GM23338 (cell line): ENCODE measurements at regions not wholly inside any gene's neighbourhood (a gene's known extent, or its start where the extent isn't known, plus 50 kb on each side); places are given as distances from the start of the nearest gene placed in this dataset.

Experiments used
- ATAC-seq: fragments of 200-7000 bp; cut with Tn5 transposase; 3 replicates; pipeline ENCODE4 v1.9.1; 2020
- DNase-seq: peaks from one replicate; pipeline ENCODE4 v3.0.0-alpha.2; 2015; ENCODE audit warnings: low spot score
- H2AFZ ChIP-seq: fragments of 200-600 bp; sonication (generic); 2 replicates; pipeline ENCODE4 v1.8.0; 2016; ENCODE audit warnings: antibody characterized with exemption, mild to moderate bottlenecking, moderate library complexity
- H3F3A ChIP-seq: fragments of 200-600 bp; sonication (generic); replicated peaks from 2 replicates; pipeline ENCODE4 v1.8.0; 2017; ENCODE audit warnings: antibody characterized with exemption, mixed run types, low read depth
- H3K27ac ChIP-seq: fragments of 200-600 bp; sonication (generic); 2 replicates; pipeline ENCODE4 v1.6.1; 2016; ENCODE audit warnings: low read depth
- H3K27me3 ChIP-seq: fragments of 200-600 bp; sonication (generic); 2 replicates; pipeline ENCODE4 v1.8.0; 2016; ENCODE audit warnings: mild to moderate bottlenecking, mixed run types, moderate library complexity; ENCODE audit not compliant: insufficient read depth
- H3K36me3 ChIP-seq: fragments of 200-600 bp; sonication (generic); 2 replicates; pipeline ENCODE4 v1.8.0; 2016; ENCODE audit warnings: mild to moderate bottlenecking; ENCODE audit not compliant: insufficient read depth
- H3K4me1 ChIP-seq: fragments of 200-600 bp; sonication (generic); 2 replicates; pipeline ENCODE4 v1.8.0; 2016; ENCODE audit warnings: mild to moderate bottlenecking, moderate library complexity; ENCODE audit not compliant: insufficient read depth
- H3K4me2 ChIP-seq: fragments of 200-600 bp; sonication (generic); 2 replicates; pipeline ENCODE4 v1.7.1; 2017; ENCODE audit warnings: mixed run types
- H3K4me3 ChIP-seq: fragments of 200-600 bp; sonication (generic); 2 replicates; pipeline ENCODE4 v1.6.1; 2016; ENCODE audit warnings: mixed run types
- H3K79me2 ChIP-seq: fragments of 200-600 bp; sonication (generic); replicated peaks from 2 replicates; pipeline ENCODE4 v1.8.0; 2017; ENCODE audit warnings: mild to moderate bottlenecking; ENCODE audit not compliant: insufficient read depth
- H3K9me2 ChIP-seq: fragments of 200-600 bp; sonication (generic); 2 replicates; pipeline ENCODE4 v1.8.0; 2017; ENCODE audit not compliant: insufficient read depth
- H4K20me1 ChIP-seq: fragments of 200-600 bp; sonication (generic); replicated peaks from 2 replicates; pipeline ENCODE4 v1.8.0; 2017; ENCODE audit warnings: mild to moderate bottlenecking; ENCODE audit not compliant: insufficient read depth
- H3K27ac Mint-ChIP-seq: 2 replicates; pipeline ENCODE4 v1.8.0; 2020; ENCODE audit warnings: inconsistent platforms, mild to moderate bottlenecking, moderate library complexity, mixed read lengths
- H3K27me3 Mint-ChIP-seq: 3 replicates; pipeline ENCODE4 v1.8.0; 2022; ENCODE audit warnings: low read depth, mild to moderate bottlenecking, moderate library complexity, mixed read lengths, inconsistent platforms; ENCODE audit not compliant: insufficient read depth, poor library complexity
- H3K36me3 Mint-ChIP-seq: 3 replicates; pipeline ENCODE4 v1.8.0; 2021; ENCODE audit warnings: low read depth, mild to moderate bottlenecking, inconsistent platforms, moderate library complexity, mixed read lengths
- H3K4me1 Mint-ChIP-seq: 3 replicates; pipeline ENCODE4 v1.8.0; 2020; ENCODE audit warnings: mild to moderate bottlenecking, inconsistent platforms, mixed read lengths
- H3K4me3 Mint-ChIP-seq: 3 replicates; pipeline ENCODE4 v1.8.0; 2021; ENCODE audit warnings: moderate library complexity, mild to moderate bottlenecking, inconsistent platforms, mixed read lengths
- H3K9me3 Mint-ChIP-seq: 3 replicates; pipeline ENCODE4 v1.8.0; 2020; ENCODE audit warnings: moderate library complexity, mild to moderate bottlenecking, inconsistent platforms, mixed read lengths
- JUNB ChIP-seq: IDR thresholded peaks from one replicate; pipeline ENCODE4 v1.6.1; 2016; ENCODE audit warnings: antibody characterized with exemption; ENCODE audit not compliant: unreplicated experiment
- POLR2AphosphoS5 ChIP-seq: IDR thresholded peaks from 2 replicates; pipeline ENCODE4 v1.6.1; 2016; ENCODE audit warnings: antibody characterized with exemption, low read depth
- TF ChIP-seq, protein P1 (sequence below): fragments of 250-450 bp; sonication (Bioruptor Pico); IDR thresholded peaks from 2 replicates; pipeline ENCODE4 v1.5.0; 2020; ENCODE audit warnings: mild to moderate bottlenecking, moderate library complexity
- TF ChIP-seq, protein P2 (sequence below), 2 experiments: fragments of 200-600 bp in 1 of 2; sonication (generic) in 1 of 2; conservative IDR thresholded peaks; 2 replicates each; pipeline versions ENCODE4 v1.5.1 to v1.6.1; 2016 to 2017; ENCODE audit warnings: antibody characterized with exemption in 2 of 2, low read depth in 2 of 2, mild to moderate bottlenecking in 2 of 2, moderate library complexity in 1 of 2
- TF ChIP-seq, protein P3 (sequence below): IDR thresholded peaks from one replicate; pipeline ENCODE4 v1.6.1; 2018; ENCODE audit warnings: antibody characterized with exemption; ENCODE audit not compliant: unreplicated experiment

DNA sequence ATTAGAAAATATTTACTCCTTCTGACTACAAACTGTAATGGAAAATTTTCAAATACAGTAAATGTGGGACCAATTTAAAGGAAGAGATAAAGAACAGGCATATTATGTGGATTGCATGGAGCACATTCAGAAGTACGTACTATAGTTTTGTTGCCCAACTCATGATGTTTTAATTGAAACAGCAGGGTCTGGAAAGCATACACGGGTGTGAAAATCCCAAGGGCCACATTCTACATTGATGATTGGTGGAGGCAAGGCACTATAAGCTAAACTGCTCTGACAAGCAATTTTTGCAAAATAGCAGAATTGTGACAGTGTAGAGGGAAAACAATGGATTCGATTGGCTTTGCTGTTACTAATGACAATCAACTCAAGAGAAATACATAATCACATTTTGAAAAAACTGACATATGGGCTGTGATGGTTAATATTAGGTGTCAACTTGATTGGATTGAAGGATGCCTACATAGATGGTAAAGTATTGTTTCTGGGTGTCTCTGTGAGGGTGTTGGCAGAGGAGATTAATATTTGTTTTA lies 458.6 kb downstream of the PYDC2 start:
- H3K27ac Mint-ChIP-seq: 0 out of 2 replicates have a peak overlapping the region, but pooled peaks have one; percentile 7
- H3K27ac ChIP-seq: no peak overlapping the region
- H2AFZ ChIP-seq: no peak overlapping the region
- no peak overlapping the region for H3K4me2 ChIP-seq
- no peak overlapping the region for H3K4me3 Mint-ChIP-seq
- no peaks in the 10 kb centered on the region for H3K27me3 ChIP-seq
- peaks cover 2% of the 10 kb centered on the region; the same call in 2 of the 3 replicates for H3K9me3 Mint-ChIP-seq
- no peaks in the 10 kb centered on the region; the same call in 1 of the 2 replicates for H3K36me3 ChIP-seq
- peaks cover 22% of the 10 kb centered on the region for H3K4me1 Mint-ChIP-seq
- no peaks in the 10 kb centered on the region for H3K4me1 ChIP-seq
- no peak overlapping the region for H3K4me3 ChIP-seq
- H3K9me2 ChIP-seq: no peaks in the 10 kb centered on the region
- H3F3A ChIP-seq: no peaks in the 10 kb centered on the region
- DNase-seq (no peak), ATAC-seq (no peak)
- peaks cover 83% of the 10 kb centered on the region for H3K36me3 Mint-ChIP-seq
- peaks cover 1% of the 10 kb centered on the region for H3K27me3 Mint-ChIP-seq
- H3K79me2 ChIP-seq: peaks cover 39% of the 10 kb centered on the region
- no peak for TF ChIP-seq POLR2AphosphoS5
- TF ChIP-seq, protein P1, sequence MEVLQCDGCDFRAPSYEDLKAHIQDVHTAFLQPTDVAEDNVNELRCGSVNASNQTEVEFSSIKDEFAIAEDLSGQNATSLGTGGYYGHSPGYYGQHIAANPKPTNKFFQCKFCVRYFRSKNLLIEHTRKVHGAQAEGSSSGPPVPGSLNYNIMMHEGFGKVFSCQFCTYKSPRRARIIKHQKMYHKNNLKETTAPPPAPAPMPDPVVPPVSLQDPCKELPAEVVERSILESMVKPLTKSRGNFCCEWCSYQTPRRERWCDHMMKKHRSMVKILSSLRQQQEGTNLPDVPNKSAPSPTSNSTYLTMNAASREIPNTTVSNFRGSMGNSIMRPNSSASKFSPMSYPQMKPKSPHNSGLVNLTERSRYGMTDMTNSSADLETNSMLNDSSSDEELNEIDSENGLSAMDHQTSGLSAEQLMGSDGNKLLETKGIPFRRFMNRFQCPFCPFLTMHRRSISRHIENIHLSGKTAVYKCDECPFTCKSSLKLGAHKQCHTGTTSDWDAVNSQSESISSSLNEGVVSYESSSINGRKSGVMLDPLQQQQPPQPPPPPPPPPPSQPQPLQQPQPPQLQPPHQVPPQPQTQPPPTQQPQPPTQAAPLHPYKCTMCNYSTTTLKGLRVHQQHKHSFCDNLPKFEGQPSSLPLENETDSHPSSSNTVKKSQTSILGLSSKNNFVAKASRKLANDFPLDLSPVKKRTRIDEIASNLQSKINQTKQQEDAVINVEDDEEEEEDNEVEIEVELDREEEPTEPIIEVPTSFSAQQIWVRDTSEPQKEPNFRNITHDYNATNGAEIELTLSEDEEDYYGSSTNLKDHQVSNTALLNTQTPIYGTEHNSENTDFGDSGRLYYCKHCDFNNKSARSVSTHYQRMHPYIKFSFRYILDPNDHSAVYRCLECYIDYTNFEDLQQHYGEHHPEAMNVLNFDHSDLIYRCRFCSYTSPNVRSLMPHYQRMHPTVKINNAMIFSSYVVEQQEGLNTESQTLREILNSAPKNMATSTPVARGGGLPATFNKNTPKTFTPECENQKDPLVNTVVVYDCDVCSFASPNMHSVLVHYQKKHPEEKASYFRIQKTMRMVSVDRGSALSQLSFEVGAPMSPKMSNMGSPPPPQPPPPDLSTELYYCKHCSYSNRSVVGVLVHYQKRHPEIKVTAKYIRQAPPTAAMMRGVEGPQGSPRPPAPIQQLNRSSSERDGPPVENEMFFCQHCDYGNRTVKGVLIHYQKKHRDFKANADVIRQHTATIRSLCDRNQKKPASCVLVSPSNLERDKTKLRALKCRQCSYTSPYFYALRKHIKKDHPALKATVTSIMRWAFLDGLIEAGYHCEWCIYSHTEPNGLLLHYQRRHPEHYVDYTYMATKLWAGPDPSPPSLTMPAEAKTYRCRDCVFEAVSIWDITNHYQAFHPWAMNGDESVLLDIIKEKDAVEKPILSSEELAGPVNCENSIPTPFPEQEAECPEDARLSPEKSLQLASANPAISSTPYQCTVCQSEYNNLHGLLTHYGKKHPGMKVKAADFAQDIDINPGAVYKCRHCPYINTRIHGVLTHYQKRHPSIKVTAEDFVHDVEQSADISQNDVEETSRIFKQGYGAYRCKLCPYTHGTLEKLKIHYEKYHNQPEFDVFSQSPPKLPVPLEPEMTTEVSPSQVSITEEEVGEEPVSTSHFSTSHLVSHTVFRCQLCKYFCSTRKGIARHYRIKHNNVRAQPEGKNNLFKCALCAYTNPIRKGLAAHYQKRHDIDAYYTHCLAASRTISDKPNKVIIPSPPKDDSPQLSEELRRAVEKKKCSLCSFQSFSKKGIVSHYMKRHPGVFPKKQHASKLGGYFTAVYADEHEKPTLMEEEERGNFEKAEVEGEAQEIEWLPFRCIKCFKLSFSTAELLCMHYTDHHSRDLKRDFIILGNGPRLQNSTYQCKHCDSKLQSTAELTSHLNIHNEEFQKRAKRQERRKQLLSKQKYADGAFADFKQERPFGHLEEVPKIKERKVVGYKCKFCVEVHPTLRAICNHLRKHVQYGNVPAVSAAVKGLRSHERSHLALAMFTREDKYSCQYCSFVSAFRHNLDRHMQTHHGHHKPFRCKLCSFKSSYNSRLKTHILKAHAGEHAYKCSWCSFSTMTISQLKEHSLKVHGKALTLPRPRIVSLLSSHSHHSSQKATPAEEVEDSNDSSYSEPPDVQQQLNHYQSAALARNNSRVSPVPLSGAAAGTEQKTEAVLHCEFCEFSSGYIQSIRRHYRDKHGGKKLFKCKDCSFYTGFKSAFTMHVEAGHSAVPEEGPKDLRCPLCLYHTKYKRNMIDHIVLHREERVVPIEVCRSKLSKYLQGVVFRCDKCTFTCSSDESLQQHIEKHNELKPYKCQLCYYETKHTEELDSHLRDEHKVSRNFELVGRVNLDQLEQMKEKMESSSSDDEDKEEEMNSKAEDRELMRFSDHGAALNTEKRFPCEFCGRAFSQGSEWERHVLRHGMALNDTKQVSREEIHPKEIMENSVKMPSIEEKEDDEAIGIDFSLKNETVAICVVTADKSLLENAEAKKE (CRISPR knock-in tag): no peak
- TF ChIP-seq, protein P2, sequence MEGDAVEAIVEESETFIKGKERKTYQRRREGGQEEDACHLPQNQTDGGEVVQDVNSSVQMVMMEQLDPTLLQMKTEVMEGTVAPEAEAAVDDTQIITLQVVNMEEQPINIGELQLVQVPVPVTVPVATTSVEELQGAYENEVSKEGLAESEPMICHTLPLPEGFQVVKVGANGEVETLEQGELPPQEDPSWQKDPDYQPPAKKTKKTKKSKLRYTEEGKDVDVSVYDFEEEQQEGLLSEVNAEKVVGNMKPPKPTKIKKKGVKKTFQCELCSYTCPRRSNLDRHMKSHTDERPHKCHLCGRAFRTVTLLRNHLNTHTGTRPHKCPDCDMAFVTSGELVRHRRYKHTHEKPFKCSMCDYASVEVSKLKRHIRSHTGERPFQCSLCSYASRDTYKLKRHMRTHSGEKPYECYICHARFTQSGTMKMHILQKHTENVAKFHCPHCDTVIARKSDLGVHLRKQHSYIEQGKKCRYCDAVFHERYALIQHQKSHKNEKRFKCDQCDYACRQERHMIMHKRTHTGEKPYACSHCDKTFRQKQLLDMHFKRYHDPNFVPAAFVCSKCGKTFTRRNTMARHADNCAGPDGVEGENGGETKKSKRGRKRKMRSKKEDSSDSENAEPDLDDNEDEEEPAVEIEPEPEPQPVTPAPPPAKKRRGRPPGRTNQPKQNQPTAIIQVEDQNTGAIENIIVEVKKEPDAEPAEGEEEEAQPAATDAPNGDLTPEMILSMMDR (conservative IDR thresholded peaks at IDR 0.05; ENCODE audit: low read depth in 2 of 2): no peak
- TF ChIP-seq, protein P3, sequence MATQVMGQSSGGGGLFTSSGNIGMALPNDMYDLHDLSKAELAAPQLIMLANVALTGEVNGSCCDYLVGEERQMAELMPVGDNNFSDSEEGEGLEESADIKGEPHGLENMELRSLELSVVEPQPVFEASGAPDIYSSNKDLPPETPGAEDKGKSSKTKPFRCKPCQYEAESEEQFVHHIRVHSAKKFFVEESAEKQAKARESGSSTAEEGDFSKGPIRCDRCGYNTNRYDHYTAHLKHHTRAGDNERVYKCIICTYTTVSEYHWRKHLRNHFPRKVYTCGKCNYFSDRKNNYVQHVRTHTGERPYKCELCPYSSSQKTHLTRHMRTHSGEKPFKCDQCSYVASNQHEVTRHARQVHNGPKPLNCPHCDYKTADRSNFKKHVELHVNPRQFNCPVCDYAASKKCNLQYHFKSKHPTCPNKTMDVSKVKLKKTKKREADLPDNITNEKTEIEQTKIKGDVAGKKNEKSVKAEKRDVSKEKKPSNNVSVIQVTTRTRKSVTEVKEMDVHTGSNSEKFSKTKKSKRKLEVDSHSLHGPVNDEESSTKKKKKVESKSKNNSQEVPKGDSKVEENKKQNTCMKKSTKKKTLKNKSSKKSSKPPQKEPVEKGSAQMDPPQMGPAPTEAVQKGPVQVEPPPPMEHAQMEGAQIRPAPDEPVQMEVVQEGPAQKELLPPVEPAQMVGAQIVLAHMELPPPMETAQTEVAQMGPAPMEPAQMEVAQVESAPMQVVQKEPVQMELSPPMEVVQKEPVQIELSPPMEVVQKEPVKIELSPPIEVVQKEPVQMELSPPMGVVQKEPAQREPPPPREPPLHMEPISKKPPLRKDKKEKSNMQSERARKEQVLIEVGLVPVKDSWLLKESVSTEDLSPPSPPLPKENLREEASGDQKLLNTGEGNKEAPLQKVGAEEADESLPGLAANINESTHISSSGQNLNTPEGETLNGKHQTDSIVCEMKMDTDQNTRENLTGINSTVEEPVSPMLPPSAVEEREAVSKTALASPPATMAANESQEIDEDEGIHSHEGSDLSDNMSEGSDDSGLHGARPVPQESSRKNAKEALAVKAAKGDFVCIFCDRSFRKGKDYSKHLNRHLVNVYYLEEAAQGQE: no peak
- TF ChIP-seq JUNB: no peak
- H4K20me1 ChIP-seq: no peaks in the 10 kb centered on the region
